Stimulated activated CD4-positive, alpha-beta T cell treated with anti-CD3 and anti-CD28 coated beads, Interleukin-1b, Interleukin-23, amount 100 ng/mL, for 4 hours (primary cell): ENCODE measurements at regions not wholly inside any gene's neighbourhood (a gene's known extent, or its start where the extent isn't known, plus 50 kb on each side); places are given as distances from the start of the nearest gene placed in this dataset.
"Not testable (repeated sequence)": the region's sequence is repeated elsewhere in the genome, so short reads cannot be mapped to it uniquely, and the experiment has no call there.

Source experiments
- DNase-seq, 2 donors: peaks; one replicate each; pipeline ENCODE4 v3.0.0-alpha.2; 2020; ENCODE audit warnings: low read depth in 2 of 2

- DNase-seq: not testable (repeated sequence)
Observed at GRCh38 chr9:41839786-41840185, 289.4 kb downstream of the CNTNAP3B start.

DNA sequence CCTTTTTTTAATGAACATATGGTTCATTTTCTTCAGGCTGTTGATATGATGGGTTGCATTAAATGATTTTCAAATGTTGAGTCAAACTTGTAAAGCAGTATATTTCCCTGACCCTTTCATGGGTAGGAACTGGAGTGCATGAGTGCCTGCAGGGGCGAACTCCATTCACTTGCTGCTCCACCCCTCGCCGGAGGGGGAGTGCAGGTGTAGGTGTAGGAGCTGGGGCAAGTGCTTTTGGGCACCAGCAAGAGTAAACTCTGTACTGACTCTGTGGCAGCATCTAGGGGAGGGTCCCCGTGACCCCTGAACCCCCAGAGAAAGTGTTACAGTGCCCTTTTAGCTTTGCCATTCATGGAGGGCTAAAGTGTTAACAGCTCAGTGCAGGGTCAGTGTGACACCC lies 290.3 kb downstream of the CNTNAP3B start:
- not testable (repeated sequence) for DNase-seq

- not testable (repeated sequence) for DNase-seq
Observed at GRCh38 chr9:41838562-41838851, 290.7 kb downstream of the CNTNAP3B start.

DNA sequence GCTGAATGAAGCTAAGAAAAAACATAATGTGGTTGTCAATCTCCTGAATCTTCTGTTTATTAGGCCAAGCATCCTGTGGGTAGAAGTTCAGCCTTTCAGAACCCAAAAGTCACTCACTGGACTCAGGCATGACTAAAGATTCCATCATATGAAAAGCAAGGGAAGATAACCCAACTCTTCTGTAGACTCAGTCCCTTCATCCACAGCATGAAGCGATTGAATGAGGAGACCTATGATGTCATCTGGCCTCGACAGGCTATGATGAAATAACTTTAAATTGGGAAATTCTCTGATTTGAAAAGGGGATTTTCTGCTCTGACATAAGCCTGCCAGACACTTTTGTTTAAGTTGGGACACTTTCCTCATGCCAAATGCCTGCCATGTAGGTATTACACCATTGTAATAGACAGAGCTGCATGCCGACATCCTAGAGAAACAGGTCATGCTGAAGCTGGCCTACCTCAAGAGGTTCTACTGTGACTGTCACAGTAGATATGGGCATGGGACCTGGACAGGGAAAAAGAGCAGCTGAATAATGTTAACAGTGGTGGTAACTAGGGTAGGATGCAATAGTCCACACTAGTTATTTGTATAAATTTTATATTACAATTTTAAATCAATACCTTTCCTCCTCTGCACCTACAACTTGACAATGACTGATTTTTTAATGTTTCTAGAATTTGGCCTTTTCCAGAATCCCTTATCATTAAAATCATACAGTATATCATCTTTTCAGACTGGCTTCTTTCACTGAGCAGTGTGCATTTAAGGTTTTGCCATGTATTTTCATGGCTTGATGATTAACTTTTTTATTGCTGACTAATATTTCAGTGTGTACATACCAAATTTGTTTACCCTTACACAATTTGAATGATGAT lies 291.3 kb downstream of the CNTNAP3B start:
- DNase-seq: not testable (repeated sequence)

- not testable (repeated sequence) for DNase-seq
Observed at GRCh38 chr9:41833108-41833507, 296.1 kb downstream of the CNTNAP3B start.

DNA sequence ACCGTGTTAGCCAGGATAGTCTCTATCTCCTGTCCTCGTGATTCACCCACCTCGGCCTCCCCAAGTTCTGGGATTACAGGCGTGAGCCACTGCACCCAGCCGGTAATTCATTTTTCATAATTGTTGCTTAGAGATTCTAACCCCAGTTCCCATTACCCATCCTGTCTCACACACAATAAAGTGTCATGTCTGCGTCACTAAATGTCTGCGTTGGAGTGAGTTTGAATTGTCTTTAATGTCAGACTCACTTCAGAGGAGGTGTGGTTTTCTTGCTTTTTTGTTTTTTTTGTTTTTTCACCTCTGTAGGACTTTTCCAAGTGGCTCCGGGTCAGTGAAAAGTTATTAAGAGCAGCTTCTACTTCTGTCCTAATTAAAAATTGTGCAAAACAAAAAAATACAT lies 304.5 kb downstream of the CNTNAP3B start:
- not testable (repeated sequence) for DNase-seq

- not testable (repeated sequence) for DNase-seq
Observed at GRCh38 chr9:41802706-41803105, 326.5 kb downstream of the CNTNAP3B start.

DNA sequence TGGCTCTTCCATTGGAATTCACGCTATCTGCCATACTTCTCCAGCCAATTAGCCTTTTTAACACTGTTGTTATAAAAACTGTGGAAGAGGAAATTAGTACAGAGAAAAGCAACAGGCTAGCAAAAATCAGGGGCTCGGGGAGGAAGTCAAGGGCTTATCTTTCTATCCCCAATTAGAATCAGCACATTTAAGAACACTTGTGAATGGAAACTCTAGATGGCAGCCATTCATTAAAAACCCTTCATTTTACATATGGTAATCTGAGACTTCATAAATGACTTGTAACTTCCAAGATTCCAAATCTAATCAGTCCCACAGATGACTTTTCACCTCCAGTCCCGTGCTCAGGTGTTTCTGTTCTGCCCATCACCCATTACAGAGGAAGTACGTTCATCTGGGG lies 330.5 kb downstream of the CNTNAP3B start:
- DNase-seq: not testable (repeated sequence)

DNA sequence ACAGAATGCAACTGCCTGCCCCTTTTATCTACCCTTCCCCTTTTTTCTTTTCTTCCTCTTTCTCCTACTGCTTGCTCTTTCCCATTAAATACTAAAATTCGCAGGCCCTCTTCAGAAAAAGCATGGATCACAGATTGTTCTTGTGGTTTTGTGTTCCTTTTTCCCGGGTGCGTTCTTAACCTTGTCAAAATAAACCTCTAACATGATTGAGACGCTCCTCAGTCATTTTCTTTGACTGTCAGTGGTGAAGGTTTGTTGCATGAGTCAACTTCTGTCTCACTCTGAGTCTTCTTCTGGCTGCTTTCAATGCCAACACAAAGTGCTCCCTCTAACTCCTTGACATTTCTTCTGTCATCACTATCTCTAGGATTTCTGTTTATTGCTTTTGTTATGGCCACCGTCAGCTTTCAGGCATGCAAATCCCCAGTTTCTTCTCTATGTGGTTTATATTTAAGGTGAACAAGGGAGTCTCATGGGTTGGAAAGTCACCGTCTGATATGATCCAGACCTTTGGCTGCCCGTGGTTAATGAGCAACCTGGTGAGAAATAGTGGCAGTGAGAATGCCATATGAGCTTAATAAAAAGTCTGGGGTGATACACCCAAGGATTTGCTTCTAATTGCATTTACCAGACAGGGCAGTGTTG lies 338.4 kb downstream of the CNTNAP3B start:
- not testable (repeated sequence) for DNase-seq

DNA sequence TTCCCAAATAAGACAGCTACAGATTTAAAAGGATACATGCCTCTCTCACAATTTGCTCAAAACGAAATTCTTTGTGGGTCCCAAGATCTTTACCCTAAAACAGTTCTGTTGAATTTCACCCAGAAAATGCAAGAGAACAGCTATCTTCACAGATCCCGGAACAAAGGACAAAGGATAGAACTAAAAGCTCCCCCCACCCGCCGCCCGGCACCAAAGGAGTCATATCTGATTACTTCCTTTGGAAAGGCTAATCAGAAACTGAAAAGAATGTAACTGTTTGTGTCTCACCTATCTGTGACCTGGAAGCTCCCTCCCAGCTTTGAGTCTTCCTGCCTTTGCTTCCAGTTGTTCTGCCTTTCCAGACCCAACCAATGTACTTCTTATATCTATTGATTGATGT lies 339.2 kb downstream of the CNTNAP3B start:
- DNase-seq: not testable (repeated sequence)

DNA sequence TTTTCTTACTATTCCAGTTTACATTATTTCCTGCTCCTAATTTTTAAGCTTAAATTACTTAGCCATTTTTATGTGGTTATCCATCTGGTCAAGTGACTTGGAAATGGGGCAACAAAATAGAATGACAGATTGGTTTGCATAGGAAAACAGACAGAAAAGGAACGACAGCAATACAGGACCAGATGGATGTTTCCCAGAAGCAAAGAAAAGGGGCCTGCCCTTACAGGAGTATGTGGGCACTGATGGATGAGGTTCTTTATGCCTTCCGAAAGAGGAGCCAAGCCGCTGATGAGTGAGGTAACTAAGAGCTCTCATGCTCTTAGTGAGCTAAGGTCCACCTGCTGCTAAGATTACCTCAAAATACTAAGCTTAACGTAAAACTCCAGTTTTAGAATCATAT lies 339.8 kb downstream of the CNTNAP3B start:
- not testable (repeated sequence) for DNase-seq

- not testable (repeated sequence) for DNase-seq
Observed at GRCh38 chr9:41787951-41788350, 341.3 kb downstream of the CNTNAP3B start.

DNA sequence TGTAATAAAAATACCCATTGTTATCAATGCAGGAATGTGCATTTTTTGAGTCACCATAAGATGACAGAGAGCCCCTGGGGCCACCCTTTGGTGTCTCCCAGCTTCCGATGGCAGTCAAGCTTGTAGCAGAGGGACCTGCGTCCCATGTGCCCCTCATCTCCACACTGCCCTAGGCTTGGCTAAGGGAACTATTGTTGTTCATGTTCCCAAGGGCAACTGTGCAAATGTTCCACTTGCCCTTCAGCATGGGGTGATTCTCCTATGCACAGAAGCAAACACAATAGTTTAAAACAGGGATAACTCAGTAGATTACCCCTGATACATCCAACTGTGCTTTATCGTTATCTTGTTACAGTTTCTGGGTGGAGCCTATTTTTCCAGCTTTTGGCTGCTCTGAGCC lies 342.0 kb downstream of the CNTNAP3B start:
- DNase-seq: not testable (repeated sequence)

GRCh38 chr9:41784006-41784405 lies 345.2 kb downstream of the CNTNAP3B start:
- DNase-seq: not testable (repeated sequence)

GRCh38 chr9:41783070-41783810 lies 346.0 kb downstream of the CNTNAP3B start:
- DNase-seq: not testable (repeated sequence)

DNA sequence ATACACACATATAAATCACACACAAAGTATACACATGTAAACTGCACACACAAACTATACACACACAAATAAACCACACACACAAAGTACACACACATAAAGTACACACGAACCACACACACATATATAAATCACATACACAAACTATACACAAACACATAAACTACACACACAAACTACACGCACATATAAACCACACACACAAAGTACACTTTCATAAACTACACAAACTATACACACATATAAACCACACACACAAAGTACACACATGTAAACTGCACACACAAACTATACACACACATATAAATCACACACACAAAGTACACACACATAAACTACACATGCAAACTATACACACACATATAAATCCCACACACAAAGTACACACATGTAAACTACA lies 347.3 kb downstream of the CNTNAP3B start:
- DNase-seq: not testable (repeated sequence)

- DNase-seq: not testable (repeated sequence)
Observed at GRCh38 chr9:41779897-41780406, 349.3 kb downstream of the CNTNAP3B start.

DNA sequence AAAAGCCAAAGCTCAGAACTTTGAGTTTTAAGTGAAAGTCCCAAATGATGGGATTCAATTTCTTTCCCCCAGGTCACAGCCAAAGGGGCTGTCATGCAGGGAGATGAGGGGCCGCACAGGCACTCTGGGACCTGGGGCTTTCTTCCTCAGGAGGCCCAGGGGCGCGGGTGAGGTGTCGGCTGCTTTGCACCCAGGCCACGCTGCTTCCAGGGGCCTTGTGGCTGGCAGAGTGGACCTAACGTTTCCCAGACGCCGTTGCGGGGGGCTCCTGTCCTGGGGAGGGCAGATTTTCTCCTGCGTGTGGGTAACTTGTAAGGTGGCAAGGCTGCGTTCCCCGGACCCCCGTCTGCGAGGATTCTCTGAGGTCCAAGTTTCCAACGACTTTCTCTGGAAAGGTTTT lies 350.0 kb downstream of the CNTNAP3B start:
- DNase-seq: not testable (repeated sequence)

GRCh38 chr9:41778535-41779071 lies 350.6 kb downstream of the CNTNAP3B start:
- DNase-seq: not testable (repeated sequence)

DNA sequence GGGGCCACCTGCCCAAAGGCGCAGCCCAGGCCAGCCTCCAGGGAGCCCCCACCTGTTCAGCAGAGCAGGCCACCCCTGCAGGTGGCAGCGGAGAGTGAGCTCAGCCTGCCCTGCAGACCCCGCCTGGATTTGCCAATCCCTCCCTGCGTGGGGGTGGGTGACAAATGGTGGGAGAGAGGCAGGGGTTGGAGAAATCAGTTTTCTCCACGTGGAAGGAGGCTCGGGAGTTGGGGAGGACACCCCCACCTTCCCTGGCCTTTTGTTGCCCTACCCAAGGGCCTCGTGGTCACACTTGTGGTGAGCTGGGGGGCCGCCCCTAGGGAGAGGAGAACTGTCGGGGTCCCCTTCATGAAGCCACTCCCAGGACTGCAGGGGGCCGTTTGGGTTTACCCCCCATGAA lies 351.7 kb downstream of the CNTNAP3B start:
- not testable (repeated sequence) for DNase-seq

DNA sequence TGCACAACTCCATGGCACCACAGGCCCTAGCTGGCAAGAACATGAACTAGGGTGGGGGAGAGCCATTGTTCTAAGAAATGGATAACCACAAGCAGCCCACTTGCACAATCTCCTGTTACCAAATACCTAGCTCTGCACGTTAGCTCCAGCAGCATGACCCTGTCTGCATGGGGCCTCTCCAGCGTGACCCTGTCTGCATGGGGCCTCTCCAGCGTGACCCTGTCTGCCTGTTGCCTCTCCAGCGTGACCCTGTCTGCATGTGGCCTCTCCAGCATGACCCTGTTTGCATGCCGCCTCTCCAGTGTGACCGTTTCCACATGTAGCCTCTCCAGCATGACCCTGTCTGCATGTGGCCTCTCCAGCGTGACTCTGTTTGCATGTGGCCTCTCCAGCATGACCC lies 356.7 kb downstream of the CNTNAP3B start:
- DNase-seq: not testable (repeated sequence)

GRCh38 chr9:41771693-41772092 lies 357.5 kb downstream of the CNTNAP3B start:
- not testable (repeated sequence) for DNase-seq
